ENCODE measurements at regions not wholly inside any gene's neighbourhood (a gene's known extent, or its start where the extent isn't known, plus 50 kb on each side); places are given as distances from the start of the nearest gene placed in this dataset.

- TF ChIP-seq REST (IDR thresholded peaks at IDR 0.05; ENCODE audit: unreplicated experiment): no peak
Observed at GRCh38 chr6:54441020-54441419, 132.8 kb downstream of the TINAG start (continued).

GRCh38 chr6:54441687-54442248 is 133.5 kb downstream of the TINAG start:
- Mint-ChIP-seq H3K9me3 (no peaks in the 10 kb centered on the region; the same call in 1 of the 3 replicates), H3K4me3 (no peak overlapping the region), H3K4me1 (no peaks in the 10 kb centered on the region), H3K36me3 (ENCODE audit: low read depth) (no peaks in the 10 kb centered on the region), H3K27ac (no peak overlapping the region), H3K27me3 (ENCODE audit: insufficient read depth, low read depth, poor library complexity) (peaks cover 3% of the 10 kb centered on the region)
- no peaks in the 10 kb centered on the region for H3K36me3 ChIP-seq (ENCODE audit: insufficient read depth)
- TF ChIP-seq ETS1 (IDR thresholded peaks at IDR 0.05): no peak
- no peak for TF ChIP-seq JUNB (IDR thresholded peaks at IDR 0.05; ENCODE audit: unreplicated experiment)
- no peak for TF ChIP-seq EZH2 (IDR thresholded peaks at IDR 0.05; ENCODE audit: low read depth, unreplicated experiment)
- TF ChIP-seq NANOG (IDR thresholded peaks at IDR 0.05; ENCODE audit: borderline replicate concordance): no peak
- no peak for TF ChIP-seq ZNF114 (CRISPR knock-in tag; IDR thresholded peaks at IDR 0.05)
- no peak for TF ChIP-seq STAT1 (IDR thresholded peaks at IDR 0.05; ENCODE audit: unreplicated experiment)
- TF ChIP-seq CTCF (conservative IDR thresholded peaks at IDR 0.05; ENCODE audit: low read depth in 2 of 2): no peak
- TF ChIP-seq CREB1 (CRISPR knock-in tag; IDR thresholded peaks at IDR 0.05; ENCODE audit: low read depth): no peak
- TF ChIP-seq EZH2phosphoT487 (IDR thresholded peaks at IDR 0.05; ENCODE audit: unreplicated experiment): no peak
- no peak for TF ChIP-seq POLR2AphosphoS5 (IDR thresholded peaks at IDR 0.05; ENCODE audit: low read depth)
- TF ChIP-seq REST (IDR thresholded peaks at IDR 0.05; ENCODE audit: unreplicated experiment): no peak
- peaks cover 13% of the 10 kb centered on the region; the same call in 1 of the 2 replicates for H3K9me2 ChIP-seq (ENCODE audit: insufficient read depth)
- H3K27me3 ChIP-seq (ENCODE audit: insufficient read depth): no peaks in the 10 kb centered on the region
- H3K4me2 ChIP-seq: no peak overlapping the region
- no peak overlapping the region for H3K27ac ChIP-seq (ENCODE audit: low read depth)
- DNase-seq (ENCODE audit: low spot score) (no peak), ATAC-seq (no peak)
- no peaks in the 10 kb centered on the region for H3K79me2 ChIP-seq (replicated peaks; ENCODE audit: insufficient read depth)
- H3F3A ChIP-seq (replicated peaks; ENCODE audit: low read depth): no peaks in the 10 kb centered on the region
- H4K20me1 ChIP-seq (replicated peaks; ENCODE audit: insufficient read depth): no peaks in the 10 kb centered on the region
- no peaks in the 10 kb centered on the region for H3K4me1 ChIP-seq (ENCODE audit: insufficient read depth)
- no peak overlapping the region for H2AFZ ChIP-seq
- H3K4me3 ChIP-seq: no peak overlapping the region
